ENCODE measurements at regions not wholly inside any gene's neighbourhood (a gene's known extent, or its start where the extent isn't known, plus 50 kb on each side); places are given as distances from the start of the nearest gene placed in this dataset.
A peak's percentile ranks its signal among the peaks of the same experiment; 100 is the strongest.

GRCh38 chr18:1475867-1476266, 571.2 kb downstream of the ADCYAP1 start:
- DNase-seq (no peak), ATAC-seq (no peak)
- Mint-ChIP-seq H3K36me3 (no peaks in the 10 kb centered on the region), H3K4me1 (no peaks in the 10 kb centered on the region), H3K27ac (no peak overlapping the region), H3K9me3 (peaks cover 0 to 5% (median 0%) of the 10 kb centered on the region in 9 donors), H3K4me3 (no peak overlapping the region), H3K27me3 (no peaks in the 10 kb centered on the region)
- POLR2A ChIA-PET, result no interaction called here

DNA sequence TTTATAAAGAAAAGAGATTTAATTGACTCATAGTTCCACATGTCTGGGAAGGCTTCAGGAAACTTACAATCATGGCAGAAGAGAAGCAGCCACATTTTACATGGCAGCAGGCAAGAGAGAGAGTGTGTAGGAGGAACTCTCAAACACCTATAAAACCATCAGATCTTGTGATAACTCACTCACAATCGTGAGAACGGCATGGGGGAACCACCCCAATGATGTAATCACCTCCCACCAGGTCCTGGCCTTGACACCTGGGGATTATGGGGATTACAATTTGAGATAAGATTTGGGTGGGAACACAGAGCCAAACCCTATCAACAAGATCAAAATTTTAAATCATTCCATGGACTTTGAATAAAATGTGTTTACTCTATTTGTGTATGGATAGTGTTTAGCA, 575.6 kb downstream of the ADCYAP1 start:
- no peak for ATAC-seq
- Mint-ChIP-seq H3K9me3 (peaks cover 0 to 6% (median 0%) of the 10 kb centered on the region in 9 donors), H3K27ac (no peak overlapping the region), H3K4me1 (no peaks in the 10 kb centered on the region), H3K36me3 (no peaks in the 10 kb centered on the region), H3K4me3 (no peak overlapping the region), H3K27me3 (no peaks in the 10 kb centered on the region)
- DNase-seq, result no peak
- POLR2A ChIA-PET, result no interaction called here

- no peaks in the 10 kb centered on the region for H3K27me3 Mint-ChIP-seq
- no peak overlapping the region for H3K27ac Mint-ChIP-seq
- peaks cover 0 to 6% (median 0%) of the 10 kb centered on the region in 9 donors for H3K9me3 Mint-ChIP-seq
- H3K4me3 Mint-ChIP-seq, result no peak overlapping the region
- POLR2A ChIA-PET, result no interaction called here
- no peaks in the 10 kb centered on the region for H3K4me1 Mint-ChIP-seq
- no peak for ATAC-seq
- no peak for DNase-seq
- no peaks in the 10 kb centered on the region for H3K36me3 Mint-ChIP-seq
Observed at GRCh38 chr18:1481577-1481976, 576.9 kb downstream of the ADCYAP1 start.

- Mint-ChIP-seq H3K9me3 (peaks cover 0 to 10% (median 0%) of the 10 kb centered on the region in 9 donors), H3K27ac (no peak overlapping the region), H3K4me1 (no peaks in the 10 kb centered on the region), H3K4me3 (no peak overlapping the region), H3K36me3 (no peaks in the 10 kb centered on the region), H3K27me3 (no peaks in the 10 kb centered on the region)
- no peak for ATAC-seq
- POLR2A ChIA-PET, result no interaction called here
- no peak for DNase-seq
Observed at GRCh38 chr18:1483385-1483784, 578.7 kb downstream of the ADCYAP1 start.

GRCh38 chr18:1487457-1487856, 582.8 kb downstream of the ADCYAP1 start:
- Mint-ChIP-seq H3K4me1 (no peaks in the 10 kb centered on the region), H3K27ac (no peak overlapping the region), H3K36me3 (peaks cover 0 to 4% (median 0%) of the 10 kb centered on the region in 3 donors), H3K9me3 (peaks cover 0 to 15% (median 8%) of the 10 kb centered on the region in 9 donors), H3K4me3 (no peak overlapping the region), H3K27me3 (no peaks in the 10 kb centered on the region)
- ATAC-seq (no peak), DNase-seq (no peak)
- POLR2A ChIA-PET, result no interaction called here

- Mint-ChIP-seq H3K27ac (no peak overlapping the region), H3K27me3 (no peaks in the 10 kb centered on the region)
- ATAC-seq, result no peak
Observed at GRCh38 chr18:1488394-1488793, 583.7 kb downstream of the ADCYAP1 start.

DNA sequence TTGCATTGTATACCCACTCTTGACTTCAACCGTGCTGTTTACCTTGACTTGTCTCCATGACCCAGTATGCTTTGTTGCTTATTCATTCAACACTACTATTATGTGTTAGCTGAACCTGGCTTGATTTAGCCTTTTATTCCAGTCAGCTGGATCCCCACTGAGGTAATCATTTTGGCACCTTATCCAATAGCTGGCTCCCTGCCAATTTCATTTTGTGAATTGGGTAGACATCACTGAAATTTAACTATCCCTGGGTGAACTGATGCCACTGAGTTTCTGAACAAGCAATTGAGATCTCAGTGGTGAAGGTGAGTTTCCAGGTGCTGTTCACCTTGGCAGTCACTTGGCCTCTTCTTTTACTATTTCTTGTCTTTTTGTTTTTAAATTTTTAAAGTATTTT, 584.3 kb downstream of the ADCYAP1 start:
- Mint-ChIP-seq H3K4me1 (no peaks in the 10 kb centered on the region), H3K9me3 (peaks cover 0 to 17% (median 11%) of the 10 kb centered on the region in 9 donors), H3K27ac (no peak overlapping the region), H3K4me3 (no peak overlapping the region), H3K36me3 (peaks cover 0 to 5% (median 0%) of the 10 kb centered on the region in 3 donors), H3K27me3 (no peaks in the 10 kb centered on the region)
- no peak for DNase-seq
- POLR2A ChIA-PET, result no interaction called here
- no peak for ATAC-seq

More at GRCh38 chr18:1488394-1488793, 583.7 kb downstream of the ADCYAP1 start:
- H3K4me3 Mint-ChIP-seq, result no peak overlapping the region
- no peaks in the 10 kb centered on the region for H3K4me1 Mint-ChIP-seq
- POLR2A ChIA-PET, result no interaction called here
- peaks cover 0 to 5% (median 0%) of the 10 kb centered on the region in 3 donors for H3K36me3 Mint-ChIP-seq
- peaks cover 0 to 17% (median 11%) of the 10 kb centered on the region in 9 donors for H3K9me3 Mint-ChIP-seq
- DNase-seq, result no peak

DNA sequence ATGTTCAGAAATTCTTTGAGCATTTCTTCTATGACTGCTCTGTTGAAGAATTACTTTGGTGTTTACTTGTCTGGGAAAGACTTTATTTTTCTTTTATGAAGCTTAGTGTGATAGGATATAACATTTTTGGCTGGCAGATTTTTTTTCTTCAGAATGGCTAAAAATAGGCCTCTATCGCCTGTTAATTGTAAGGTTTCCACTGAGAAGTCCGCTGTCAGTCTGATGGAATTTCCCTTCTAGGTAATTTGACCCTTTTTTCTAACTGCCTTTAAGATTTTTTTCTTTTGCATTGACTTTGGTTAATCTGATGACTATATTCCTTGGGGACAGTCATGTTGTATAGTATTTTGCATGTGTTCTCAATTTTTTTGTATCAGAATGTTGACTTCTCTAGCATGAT, 590.7 kb downstream of the ADCYAP1 start:
- DNase-seq, result no peak
- no peaks in the 10 kb centered on the region for H3K27me3 Mint-ChIP-seq
- no peak overlapping the region for H3K27ac Mint-ChIP-seq
- H3K4me1 Mint-ChIP-seq, result no peaks in the 10 kb centered on the region
- H3K4me3 Mint-ChIP-seq, result no peak overlapping the region
- peaks cover 0 to 16% (median 0%) of the 10 kb centered on the region in 3 donors for H3K36me3 Mint-ChIP-seq
- POLR2A ChIA-PET, result no interaction called here
- ATAC-seq, result no peak
- peaks cover 3 to 35% (median 13%) of the 10 kb centered on the region in 9 donors for H3K9me3 Mint-ChIP-seq

- peaks cover 3 to 35% (median 12%) of the 10 kb centered on the region in 9 donors for H3K9me3 Mint-ChIP-seq
- H3K27ac Mint-ChIP-seq, result peak overlapping the region in 1 of 10 donors; percentile 20
- H3K27me3 Mint-ChIP-seq, result no peaks in the 10 kb centered on the region
- POLR2A ChIA-PET, result no interaction called here
- ATAC-seq (no peak), DNase-seq (no peak)
- H3K4me3 Mint-ChIP-seq, result no peak overlapping the region
- H3K4me1 Mint-ChIP-seq, result no peaks in the 10 kb centered on the region
- H3K36me3 Mint-ChIP-seq, result peaks cover 0 to 16% (median 0%) of the 10 kb centered on the region in 3 donors
Observed at GRCh38 chr18:1496096-1496495, 591.4 kb downstream of the ADCYAP1 start.

GRCh38 chr18:1498216-1498615, 593.5 kb downstream of the ADCYAP1 start:
- H3K9me3 Mint-ChIP-seq, result peaks cover 0 to 24% (median 7%) of the 10 kb centered on the region in 9 donors
- no peak overlapping the region for H3K27ac Mint-ChIP-seq
- H3K4me3 Mint-ChIP-seq, result no peak overlapping the region
- POLR2A ChIA-PET, result no interaction called here
- no peaks in the 10 kb centered on the region for H3K27me3 Mint-ChIP-seq
- ATAC-seq, result no peak
- H3K36me3 Mint-ChIP-seq, result peaks cover 0 to 11% (median 0%) of the 10 kb centered on the region in 3 donors
- DNase-seq, result no peak
- no peaks in the 10 kb centered on the region for H3K4me1 Mint-ChIP-seq

GRCh38 chr18:1499265-1499664, 594.6 kb downstream of the ADCYAP1 start:
- ATAC-seq, result no peak
- peaks cover 0 to 24% (median 7%) of the 10 kb centered on the region in 9 donors for H3K9me3 Mint-ChIP-seq
- POLR2A ChIA-PET, result no interaction called here
- no peak overlapping the region for H3K27ac Mint-ChIP-seq
- no peak for DNase-seq
- no peaks in the 10 kb centered on the region for H3K4me1 Mint-ChIP-seq
- no peak overlapping the region for H3K4me3 Mint-ChIP-seq
- H3K27me3 Mint-ChIP-seq, result no peaks in the 10 kb centered on the region
- peaks cover 0 to 11% (median 0%) of the 10 kb centered on the region in 3 donors for H3K36me3 Mint-ChIP-seq

GRCh38 chr18:1503847-1504246, 599.2 kb downstream of the ADCYAP1 start:
- ATAC-seq (no peak), DNase-seq (no peak)
- H3K4me1 Mint-ChIP-seq, result no peaks in the 10 kb centered on the region

GRCh38 chr18:1505856-1506255, 601.2 kb downstream of the ADCYAP1 start:
- H3K4me3 Mint-ChIP-seq, result no peak overlapping the region
- no peak overlapping the region for H3K27ac Mint-ChIP-seq
- POLR2A ChIA-PET, result no interaction called here
- H3K9me3 Mint-ChIP-seq, result peaks cover 0 to 5% (median 0%) of the 10 kb centered on the region in 9 donors
- DNase-seq (no peak), ATAC-seq (no peak)
- H3K36me3 Mint-ChIP-seq, result no peaks in the 10 kb centered on the region
- H3K27me3 Mint-ChIP-seq, result no peaks in the 10 kb centered on the region
- H3K4me1 Mint-ChIP-seq, result no peaks in the 10 kb centered on the region

More at GRCh38 chr18:1503847-1504246, 599.2 kb downstream of the ADCYAP1 start:
- H3K9me3 Mint-ChIP-seq, result peaks cover 0 to 3% (median 0%) of the 10 kb centered on the region in 9 donors
- H3K27me3 Mint-ChIP-seq, result no peaks in the 10 kb centered on the region
- no peak overlapping the region for H3K4me3 Mint-ChIP-seq
- no peaks in the 10 kb centered on the region for H3K36me3 Mint-ChIP-seq
- no peak overlapping the region for H3K27ac Mint-ChIP-seq
- POLR2A ChIA-PET, result no interaction called here

GRCh38 chr18:1510542-1511179, 606.0 kb downstream of the ADCYAP1 start:
- POLR2A ChIA-PET, result no interaction called here
- Mint-ChIP-seq H3K27ac (no peak overlapping the region), H3K27me3 (peaks cover 0 to 4% (median 0%) of the 10 kb centered on the region in 5 donors), H3K36me3 (no peaks in the 10 kb centered on the region), H3K4me1 (no peaks in the 10 kb centered on the region), H3K4me3 (no peak overlapping the region), H3K9me3 (peaks cover 0 to 9% (median 3%) of the 10 kb centered on the region in 9 donors)
- ATAC-seq, result no peak
- no peak for DNase-seq
